ENCODE measurements at regions not wholly inside any gene's neighbourhood (a gene's known extent, or its start where the extent isn't known, plus 50 kb on each side); places are given as distances from the start of the nearest gene placed in this dataset.

DNA sequence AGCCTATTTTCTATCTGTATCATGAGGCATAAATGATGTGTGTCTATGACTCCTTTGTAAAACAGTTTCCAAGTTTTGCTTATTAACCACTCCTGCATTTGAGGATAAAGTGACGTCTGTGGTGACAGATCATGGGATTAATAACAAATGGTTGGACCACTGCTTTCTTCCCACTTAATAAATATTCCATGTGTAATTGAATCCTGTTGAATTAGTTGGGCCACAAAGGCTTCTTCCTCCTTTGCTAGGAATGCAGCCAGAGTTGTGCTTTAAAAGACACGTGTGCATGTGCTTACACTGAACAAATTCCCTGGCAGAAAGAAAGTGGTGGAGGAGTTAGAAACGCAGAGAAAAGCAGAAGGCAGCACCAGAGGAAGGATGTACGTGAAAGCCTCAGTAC, 150.2 kb downstream of the ACTBL2 start:
- Mint-ChIP-seq H3K9me3 (peaks cover 0 to 2% (median 0%) of the 10 kb centered on the region in 11 donors), H3K27ac (no peak overlapping the region), H3K27me3 (peaks cover 0 to 10% (median 0%) of the 10 kb centered on the region in 5 donors), H3K4me1 (peaks cover 0 to 2% (median 0%) of the 10 kb centered on the region in 7 donors), H3K4me3 (no peak overlapping the region), H3K36me3 (no peaks in the 10 kb centered on the region)
- CTCF ChIA-PET: no interaction called here
- POLR2A ChIA-PET: interaction anchor here (0.9 kb wide), 1 partner anchor 8 kb away, joined by 3 read pairs; no protein-coding TSS in a partner anchor
- no peaks in the 10 kb centered on the region for H3K9me3 ChIP-seq (ENCODE audit: control insufficient read depth in 2 of 3, low read length in 3 of 3)
- no peaks in the 10 kb centered on the region for H3K36me3 ChIP-seq (ENCODE audit: control insufficient read depth in 2 of 3, insufficient read depth in 3 of 3, low read length in 3 of 3)
- DNase-seq: no peak
- H3K27me3 ChIP-seq (ENCODE audit: control insufficient read depth in 2 of 2, insufficient read depth in 2 of 2, low read length in 2 of 2): no peaks in the 10 kb centered on the region
- no peak for ATAC-seq
- intact Hi-C loops (cut with micrococcal nuclease): no loop called here
- no peaks in the 10 kb centered on the region for H3K4me1 ChIP-seq (ENCODE audit: control insufficient read depth in 2 of 2, insufficient read depth in 2 of 2, low read length in 2 of 2)
- H3K4me3 ChIP-seq (ENCODE audit: low read length): no peak overlapping the region
- H3K27ac ChIP-seq (ENCODE audit: low read depth, low read length): no peak overlapping the region

- Histone ChIP-seq H3K4me1 (ENCODE audit: control insufficient read depth in 2 of 2, insufficient read depth in 2 of 2, low read length in 2 of 2) (peaks cover 0 to 4% of the 10 kb centered on the region in 2 donors), H3K4me3 (ENCODE audit: low read length) (no peak overlapping the region), H3K36me3 (ENCODE audit: control insufficient read depth in 2 of 3, insufficient read depth in 3 of 3, low read length in 3 of 3) (no peaks in the 10 kb centered on the region), H3K27ac (ENCODE audit: low read depth, low read length) (no peak overlapping the region), H3K27me3 (ENCODE audit: control insufficient read depth in 2 of 2, insufficient read depth in 2 of 2, low read length in 2 of 2) (no peaks in the 10 kb centered on the region), H3K9me3 (ENCODE audit: control insufficient read depth in 2 of 3, low read length in 3 of 3) (no peaks in the 10 kb centered on the region)
- peaks cover 0 to 10% (median 0%) of the 10 kb centered on the region in 5 donors for H3K27me3 Mint-ChIP-seq
- H3K36me3 Mint-ChIP-seq: peaks cover 0 to 1% (median 0%) of the 10 kb centered on the region in 5 donors
- peaks cover 0 to 5% (median 0%) of the 10 kb centered on the region in 11 donors for H3K9me3 Mint-ChIP-seq
- POLR2A ChIA-PET: no interaction called here
- H3K4me1 Mint-ChIP-seq: peaks cover 0 to 12% (median 9%) of the 10 kb centered on the region in 7 donors
- CTCF ChIA-PET: no interaction called here
- no peak overlapping the region for H3K4me3 Mint-ChIP-seq
- peak overlapping the region in 1 of 9 donors; percentile 18 for H3K27ac Mint-ChIP-seq
- ATAC-seq (no peak), DNase-seq (no peak)
- intact Hi-C loops (cut with micrococcal nuclease): no loop called here
Observed at GRCh38 chr5:57327561-57328367, 153.9 kb downstream of the GPBP1 start.

DNA sequence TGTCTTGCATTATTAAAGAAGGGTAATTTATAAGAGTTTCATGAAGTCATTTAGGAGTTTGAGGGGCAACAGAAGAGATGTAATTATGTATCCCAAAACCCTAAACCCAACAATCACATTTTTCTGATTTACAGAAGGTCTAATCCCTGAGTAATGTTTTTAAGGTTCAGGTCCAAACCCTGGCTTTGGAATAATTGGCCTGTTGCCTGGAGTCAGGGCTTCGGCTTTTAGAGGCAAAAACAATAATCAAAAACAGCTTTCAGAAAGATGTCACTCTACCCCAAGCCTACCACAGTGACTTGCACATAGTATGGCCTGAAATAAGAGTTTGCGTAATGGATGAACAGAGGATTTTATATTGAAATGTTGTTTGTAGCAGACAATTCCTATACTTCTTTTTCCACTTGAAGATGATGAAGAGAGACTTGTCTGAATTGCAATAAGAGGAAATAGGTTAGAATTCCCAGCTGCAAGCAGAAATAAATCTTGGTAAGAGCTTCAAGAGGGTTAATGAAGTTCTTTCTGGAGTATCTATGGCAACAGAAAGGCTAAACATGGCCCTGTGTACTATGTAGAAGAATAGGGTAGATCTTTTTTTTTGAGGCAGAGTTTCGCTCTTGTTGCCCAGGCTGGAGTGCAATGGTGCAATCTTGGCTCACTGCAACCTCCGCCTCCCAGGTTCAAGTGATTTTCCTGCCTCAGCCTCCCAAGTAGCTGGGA, 152.0 kb downstream of the GPBP1 start:
- peaks cover 0 to 12% (median 9%) of the 10 kb centered on the region in 7 donors for H3K4me1 Mint-ChIP-seq

DNA sequence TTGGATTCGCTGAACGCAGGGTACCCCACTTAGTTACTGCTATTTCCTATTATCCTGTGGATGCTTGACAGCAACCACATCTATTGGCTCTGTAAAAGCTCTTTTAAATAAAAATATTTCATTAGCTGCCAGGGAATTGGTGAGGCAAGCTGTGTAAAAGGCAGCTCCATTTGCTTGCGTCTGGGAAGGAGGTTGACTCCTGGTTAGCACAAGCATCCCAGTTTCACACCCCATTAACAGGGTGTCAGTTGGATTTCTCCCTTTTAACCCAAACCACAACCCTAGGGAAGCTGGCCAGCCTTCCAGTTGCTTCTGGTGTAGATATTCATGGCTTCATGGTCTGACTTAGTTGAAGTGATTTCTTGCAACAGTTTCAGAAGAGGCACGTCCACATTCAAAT, 151.0 kb downstream of the GPBP1 start:
- Histone ChIP-seq H3K36me3 (ENCODE audit: control insufficient read depth in 2 of 3, insufficient read depth in 3 of 3, low read length in 3 of 3) (no peaks in the 10 kb centered on the region), H3K27ac (ENCODE audit: low read depth, low read length) (no peak overlapping the region), H3K9me3 (ENCODE audit: control insufficient read depth in 2 of 3, low read length in 3 of 3) (no peaks in the 10 kb centered on the region), H3K27me3 (ENCODE audit: control insufficient read depth in 2 of 2, insufficient read depth in 2 of 2, low read length in 2 of 2) (no peaks in the 10 kb centered on the region), H3K4me1 (ENCODE audit: control insufficient read depth in 2 of 2, insufficient read depth in 2 of 2, low read length in 2 of 2) (peaks cover 0 to 4% of the 10 kb centered on the region in 2 donors), H3K4me3 (ENCODE audit: low read length) (no peak overlapping the region)
- Mint-ChIP-seq H3K36me3 (peaks cover 0 to 1% (median 0%) of the 10 kb centered on the region in 5 donors), H3K27me3 (peaks cover 0 to 7% (median 0%) of the 10 kb centered on the region in 5 donors), H3K4me3 (no peak overlapping the region), H3K27ac (no peak overlapping the region), H3K9me3 (peaks cover 0 to 5% (median 0%) of the 10 kb centered on the region in 11 donors), H3K4me1 (peaks cover 0 to 12% (median 9%) of the 10 kb centered on the region in 7 donors)
- CTCF ChIA-PET: no interaction called here
- POLR2A ChIA-PET: interaction anchor here (0.8 kb wide), 1 partner anchor 8 kb away, joined by 3 read pairs; no protein-coding TSS in a partner anchor
- no peak for ATAC-seq
- intact Hi-C loops (cut with micrococcal nuclease): no loop called here
- DNase-seq: no peak

More for the DNA sequence above, 152.0 kb downstream of the GPBP1 start:
- H3K36me3 ChIP-seq (ENCODE audit: control insufficient read depth in 2 of 3, insufficient read depth in 3 of 3, low read length in 3 of 3): no peaks in the 10 kb centered on the region
- ATAC-seq (no peak), DNase-seq (no peak)
- no peaks in the 10 kb centered on the region for H3K27me3 ChIP-seq (ENCODE audit: control insufficient read depth in 2 of 2, insufficient read depth in 2 of 2, low read length in 2 of 2)
- H3K9me3 Mint-ChIP-seq: peaks cover 0 to 5% (median 0%) of the 10 kb centered on the region in 11 donors
- no peak overlapping the region for H3K27ac Mint-ChIP-seq
- no peaks in the 10 kb centered on the region for H3K9me3 ChIP-seq (ENCODE audit: control insufficient read depth in 2 of 3, low read length in 3 of 3)
- CTCF ChIA-PET: no interaction called here
- POLR2A ChIA-PET: no interaction called here
- H3K27ac ChIP-seq (ENCODE audit: low read depth, low read length): no peak overlapping the region
- peaks cover 0 to 7% (median 0%) of the 10 kb centered on the region in 5 donors for H3K27me3 Mint-ChIP-seq
- intact Hi-C loops (cut with micrococcal nuclease): no loop called here
- H3K36me3 Mint-ChIP-seq: peaks cover 0 to 1% (median 0%) of the 10 kb centered on the region in 5 donors
- no peak overlapping the region for H3K4me3 ChIP-seq (ENCODE audit: low read length)
- no peak overlapping the region for H3K4me3 Mint-ChIP-seq
- peaks cover 0 to 4% of the 10 kb centered on the region in 2 donors for H3K4me1 ChIP-seq (ENCODE audit: control insufficient read depth in 2 of 2, insufficient read depth in 2 of 2, low read length in 2 of 2)

GRCh38 chr5:57324181-57324580, 150.3 kb downstream of the GPBP1 start:
- Histone ChIP-seq H3K27me3 (ENCODE audit: control insufficient read depth in 2 of 2, insufficient read depth in 2 of 2, low read length in 2 of 2) (no peaks in the 10 kb centered on the region), H3K9me3 (ENCODE audit: control insufficient read depth in 2 of 3, low read length in 3 of 3) (no peaks in the 10 kb centered on the region), H3K27ac (ENCODE audit: low read depth, low read length) (no peak overlapping the region), H3K4me1 (ENCODE audit: control insufficient read depth in 2 of 2, insufficient read depth in 2 of 2, low read length in 2 of 2) (peaks cover 0 to 4% of the 10 kb centered on the region in 2 donors), H3K36me3 (ENCODE audit: control insufficient read depth in 2 of 3, insufficient read depth in 3 of 3, low read length in 3 of 3) (no peaks in the 10 kb centered on the region), H3K4me3 (ENCODE audit: low read length) (no peak overlapping the region)
- Mint-ChIP-seq H3K4me3 (peak overlapping the region in 1 of 10 donors; percentile 6), H3K9me3 (peaks cover 0 to 5% (median 0%) of the 10 kb centered on the region in 11 donors), H3K27ac (peak overlapping the region in 6 of 9 donors; percentile 11 to 59 (median 50)), H3K36me3 (peaks cover 0 to 1% (median 0%) of the 10 kb centered on the region in 5 donors), H3K4me1 (peaks cover 0 to 12% (median 9%) of the 10 kb centered on the region in 7 donors), H3K27me3 (peaks cover 0 to 4% (median 0%) of the 10 kb centered on the region in 5 donors)
- POLR2A ChIA-PET: interaction anchor here (0.8 kb wide), 1 partner anchor 9 kb away, joined by 3 read pairs; no protein-coding TSS in a partner anchor
- ATAC-seq (no peak), DNase-seq (peak in 5 of 9 donors; percentile 2 to 37 (median 28))
- CTCF ChIA-PET: no interaction called here
- intact Hi-C loops (cut with micrococcal nuclease): no loop called here

- no peak overlapping the region for H3K4me3 Mint-ChIP-seq
- H3K4me1 Mint-ChIP-seq: peaks cover 0 to 12% (median 9%) of the 10 kb centered on the region in 7 donors
- POLR2A ChIA-PET: no interaction called here
- H3K36me3 Mint-ChIP-seq: no peaks in the 10 kb centered on the region
- Histone ChIP-seq H3K4me3 (ENCODE audit: low read length) (no peak overlapping the region), H3K9me3 (ENCODE audit: control insufficient read depth in 2 of 3, low read length in 3 of 3) (no peaks in the 10 kb centered on the region), H3K36me3 (ENCODE audit: control insufficient read depth in 2 of 3, insufficient read depth in 3 of 3, low read length in 3 of 3) (no peaks in the 10 kb centered on the region), H3K27me3 (ENCODE audit: control insufficient read depth in 2 of 2, insufficient read depth in 2 of 2, low read length in 2 of 2) (no peaks in the 10 kb centered on the region), H3K27ac (ENCODE audit: low read depth, low read length) (no peak overlapping the region), H3K4me1 (ENCODE audit: control insufficient read depth in 2 of 2, insufficient read depth in 2 of 2, low read length in 2 of 2) (peaks cover 0 to 4% of the 10 kb centered on the region in 2 donors)
- CTCF ChIA-PET: interaction anchor here (0.6 to 1.0 kb wide), 2 partner anchors 19 to 258 kb away, joined by 3 read pairs; no protein-coding TSS in a partner anchor
- ATAC-seq (no peak), DNase-seq (no peak)
- peaks cover 0 to 2% (median 0%) of the 10 kb centered on the region in 11 donors for H3K9me3 Mint-ChIP-seq
- no peak overlapping the region for H3K27ac Mint-ChIP-seq
- intact Hi-C loops (cut with micrococcal nuclease): no loop called here
- H3K27me3 Mint-ChIP-seq: peaks cover 0 to 9% (median 0%) of the 10 kb centered on the region in 5 donors
Observed at GRCh38 chr5:57320582-57320981, 146.7 kb downstream of the GPBP1 start.

Data from naive thymus-derived CD4-positive, alpha-beta T cell (primary cell).